ENCODE measurements at regions not wholly inside any gene's neighbourhood (a gene's known extent, or its start where the extent isn't known, plus 50 kb on each side); places are given as distances from the start of the nearest gene placed in this dataset.
"Not testable (repeated sequence)": the region's sequence is repeated elsewhere in the genome, so short reads cannot be mapped to it uniquely, and the experiment has no call there.

DNA sequence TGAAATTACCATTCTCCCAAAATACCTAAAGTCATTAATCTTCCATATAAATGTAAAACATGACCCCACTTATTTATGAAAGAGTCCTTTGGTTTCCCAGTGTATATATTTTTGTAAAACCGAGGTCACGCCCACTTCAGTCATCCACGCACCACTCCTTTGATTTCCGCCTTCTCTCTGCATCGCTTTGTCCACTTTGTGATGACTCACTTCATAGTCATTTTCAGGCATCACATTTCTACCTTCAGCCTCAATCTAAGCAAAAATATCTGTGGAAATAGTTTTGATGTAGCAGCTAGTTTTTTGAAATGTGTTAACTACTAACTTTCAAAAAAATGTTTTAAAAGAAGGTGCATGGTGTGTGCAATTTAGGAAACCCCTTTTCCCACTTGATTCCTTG, 793.5 kb upstream of the SOX11 start:
- DNase-seq (ENCODE audit: low read depth in 4 of 4, low spot score in 3 of 4) = no peak

DNA sequence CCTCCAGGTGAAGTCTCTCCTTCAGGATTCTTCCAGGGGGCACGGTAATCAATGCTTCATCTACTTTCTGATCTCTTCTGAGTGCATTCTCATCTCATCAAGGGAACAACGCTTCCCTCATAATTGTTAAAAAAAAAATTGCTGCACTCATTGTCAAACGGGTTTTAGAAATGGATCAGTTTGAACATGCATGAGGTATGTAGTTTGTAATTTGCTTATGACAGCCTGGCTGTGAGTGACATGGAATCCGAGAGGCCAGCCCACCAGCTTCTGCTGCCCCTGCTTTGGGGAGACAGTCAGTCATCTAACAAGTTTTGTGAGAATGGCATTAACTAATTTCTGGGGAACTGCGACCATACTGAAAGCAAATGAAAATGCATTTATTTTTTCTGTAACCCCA, 791.9 kb upstream of the SOX11 start:
- DNase-seq (ENCODE audit: low read depth in 4 of 4, low spot score in 3 of 4) = no peak

DNA sequence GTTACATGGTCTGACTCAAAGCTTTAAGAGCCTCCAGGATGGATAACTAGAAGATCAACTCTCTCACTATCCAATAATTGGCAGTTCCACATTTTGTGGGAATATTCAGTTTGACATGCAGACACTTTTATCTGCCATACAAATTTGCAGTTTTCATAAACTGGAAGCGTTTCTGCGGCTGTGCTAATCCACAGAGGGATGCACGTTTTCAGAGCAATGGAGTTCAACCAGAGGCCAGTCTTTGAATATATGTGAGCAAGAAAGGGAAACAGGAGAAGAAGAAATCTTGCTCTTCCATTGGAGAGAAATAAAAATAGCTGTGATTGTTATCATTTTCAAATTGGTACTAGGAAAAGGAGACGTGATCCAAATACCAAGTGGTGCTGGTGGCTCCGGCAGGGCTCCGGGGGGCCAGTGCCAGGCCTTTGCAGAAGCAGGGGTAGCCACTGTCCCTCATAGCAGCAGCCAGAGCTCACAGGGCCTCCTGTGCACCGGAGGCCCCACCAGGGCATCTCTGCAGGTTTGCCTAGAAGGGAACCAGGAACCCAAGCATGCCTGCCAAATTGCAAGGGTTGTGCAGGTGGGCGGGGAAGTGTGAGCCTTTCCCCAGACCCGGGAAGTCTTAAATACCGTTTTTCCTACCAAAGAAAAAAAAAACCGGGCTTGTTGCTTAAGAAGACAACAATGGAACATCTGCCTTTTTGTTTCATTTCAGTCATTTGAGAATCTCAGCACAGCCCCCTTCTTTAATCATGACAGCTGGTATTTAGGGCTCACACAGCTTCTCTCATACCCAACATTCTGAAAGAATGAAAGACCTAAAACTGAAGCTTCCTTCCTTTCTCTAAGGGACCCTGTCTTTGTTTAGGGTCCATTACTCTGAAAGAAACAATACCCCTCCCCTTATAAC, 791.1 kb upstream of the SOX11 start:
- DNase-seq (ENCODE audit: low read depth in 4 of 4, low spot score in 3 of 4) = no peak

DNA sequence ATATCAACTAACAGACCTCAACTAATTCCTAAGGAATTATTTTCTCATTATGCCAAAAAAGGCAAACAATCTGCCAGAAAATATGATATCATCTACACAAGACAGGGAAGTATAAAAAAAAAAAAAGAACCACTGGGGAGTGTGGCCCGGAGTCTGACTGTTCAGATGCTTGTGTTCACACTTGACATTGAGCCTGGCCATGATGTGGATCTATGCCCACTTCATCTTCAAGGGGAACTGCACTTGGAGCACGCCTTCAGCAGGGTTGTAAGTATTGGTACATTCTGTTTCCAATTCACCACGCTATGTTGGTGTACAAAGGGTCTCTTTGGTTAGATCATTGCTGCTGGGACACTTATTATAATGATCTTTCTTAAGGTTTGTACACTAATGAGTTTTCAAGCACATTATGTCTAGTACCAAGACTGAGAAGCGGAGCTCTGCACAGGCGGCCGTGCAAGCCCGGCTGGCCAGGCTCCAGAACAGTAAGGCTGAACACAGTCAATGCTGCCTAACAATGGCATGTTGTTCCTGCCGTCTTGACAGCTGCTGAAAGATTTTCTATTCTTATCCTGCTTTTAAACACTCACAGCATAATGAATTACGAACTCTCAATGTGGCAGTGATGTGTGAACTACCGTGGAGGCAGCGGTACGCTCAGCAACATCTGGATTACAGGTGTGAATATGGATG, 788.4 kb upstream of the SOX11 start:
- no peak for DNase-seq (ENCODE audit: low read depth in 4 of 4, low spot score in 3 of 4)

DNA sequence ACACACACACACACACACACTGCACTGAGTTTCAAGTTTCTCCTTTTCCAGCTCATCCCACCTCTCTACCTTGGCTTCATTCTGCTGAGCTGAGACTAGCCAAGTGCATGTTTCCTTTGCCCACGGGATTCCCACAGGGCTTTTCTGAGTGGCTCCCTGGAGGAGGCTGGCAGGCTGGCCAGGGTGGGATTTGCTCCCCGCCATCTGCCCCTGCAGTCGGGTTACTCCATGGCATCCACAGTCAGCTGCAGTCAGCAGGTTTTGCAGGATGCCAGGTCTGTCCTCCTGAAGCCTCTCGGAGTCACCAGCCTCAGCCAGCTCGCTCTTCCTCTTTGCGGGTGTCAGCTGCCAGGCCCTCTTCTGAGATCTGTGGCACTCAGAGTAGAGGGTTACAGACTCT, 783.7 kb upstream of the SOX11 start:
- no peak for DNase-seq (ENCODE audit: low read depth in 4 of 4, low spot score in 3 of 4)

DNA sequence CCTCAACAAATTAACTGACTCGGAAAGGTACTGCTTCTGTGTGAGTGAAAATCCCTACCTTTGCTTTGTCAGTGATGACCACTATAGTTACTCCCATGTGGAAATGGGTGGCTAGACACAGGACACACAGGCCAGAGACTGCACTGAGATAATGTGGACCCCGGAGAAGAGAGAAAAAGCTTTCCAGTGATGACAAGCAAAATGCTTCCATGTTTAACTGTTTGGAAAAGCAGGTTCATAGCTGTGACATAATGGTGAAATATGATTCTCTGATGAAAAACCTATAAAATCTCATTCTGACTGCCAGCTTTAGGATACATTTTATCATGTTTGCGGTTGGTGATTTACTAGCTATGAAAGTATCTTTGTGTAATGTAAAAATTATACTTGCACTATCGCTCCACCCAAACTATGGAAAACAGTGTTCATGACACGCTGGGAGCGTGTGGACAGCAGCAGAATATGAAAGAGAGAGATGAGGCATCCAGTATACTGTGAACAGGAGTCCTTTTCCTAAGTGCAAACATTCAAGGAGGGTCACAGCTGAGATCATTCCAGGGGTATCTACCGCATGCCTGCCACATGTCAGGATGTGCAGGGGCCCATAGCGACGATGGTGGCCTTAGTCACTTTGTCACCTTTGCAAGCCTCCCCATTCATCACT, 782.7 kb upstream of the SOX11 start:
- no peak for DNase-seq (ENCODE audit: low read depth in 4 of 4, low spot score in 3 of 4)

DNA sequence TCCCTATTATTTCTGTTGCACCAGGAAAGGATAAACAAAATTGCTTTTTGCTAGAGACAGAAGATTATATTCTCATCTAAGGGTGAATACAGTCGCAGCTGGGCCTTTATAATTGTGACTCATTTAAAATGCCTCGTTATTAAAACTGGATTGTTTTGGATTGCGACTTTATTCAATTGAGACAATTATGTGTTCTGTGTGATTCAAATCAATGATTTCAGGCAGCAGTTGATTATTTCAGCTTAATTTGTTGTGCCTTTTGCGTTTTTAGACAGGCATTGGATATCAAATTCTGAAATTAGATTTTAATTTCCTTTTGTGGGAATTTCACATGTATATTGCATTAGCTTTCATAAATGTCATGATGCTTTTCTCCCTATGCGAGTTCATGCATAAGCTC, 778.1 kb upstream of the SOX11 start:
- no peak for DNase-seq (ENCODE audit: low read depth in 4 of 4, low spot score in 3 of 4)

DNA sequence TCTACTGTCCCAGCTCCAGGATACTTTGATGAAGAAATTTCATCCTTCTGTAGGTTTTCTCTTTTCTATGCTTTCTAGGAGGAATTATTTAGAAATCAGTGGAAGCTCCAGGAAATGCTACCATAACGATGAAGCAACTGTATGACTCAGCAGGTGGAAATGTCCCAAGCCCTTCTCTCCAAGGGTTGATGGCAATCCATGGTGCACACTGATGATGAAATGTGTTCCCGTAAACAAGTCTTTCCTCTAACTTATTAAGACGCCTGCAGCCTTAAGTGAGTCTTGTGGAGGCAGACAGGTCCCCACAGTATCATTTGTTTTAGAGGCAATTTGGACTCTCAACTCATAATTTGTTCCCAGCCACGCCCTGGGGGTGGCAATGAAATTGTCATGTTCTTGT, 777.6 kb upstream of the SOX11 start:
- no peak for DNase-seq (ENCODE audit: low read depth in 4 of 4, low spot score in 3 of 4)

DNA sequence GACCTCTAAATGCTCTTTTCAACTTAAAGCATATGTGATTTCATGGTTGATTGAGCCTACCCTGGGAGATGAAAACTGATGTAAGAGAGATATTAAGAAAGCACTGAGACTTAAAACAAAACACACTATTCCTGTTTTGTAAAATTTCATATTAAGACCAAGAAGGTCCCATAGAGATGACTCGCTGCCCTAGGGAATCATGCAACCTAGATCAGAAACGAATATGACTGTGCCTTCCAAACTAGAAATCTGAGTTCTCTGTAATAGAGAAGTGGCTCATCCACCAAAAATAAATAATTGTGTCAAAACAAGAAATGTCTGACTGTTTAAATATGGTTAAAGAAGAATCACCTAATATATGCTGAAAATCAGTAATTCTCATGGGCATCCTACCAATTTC, 776.8 kb upstream of the SOX11 start:
- DNase-seq (ENCODE audit: low read depth in 4 of 4, low spot score in 3 of 4) = no peak

DNA sequence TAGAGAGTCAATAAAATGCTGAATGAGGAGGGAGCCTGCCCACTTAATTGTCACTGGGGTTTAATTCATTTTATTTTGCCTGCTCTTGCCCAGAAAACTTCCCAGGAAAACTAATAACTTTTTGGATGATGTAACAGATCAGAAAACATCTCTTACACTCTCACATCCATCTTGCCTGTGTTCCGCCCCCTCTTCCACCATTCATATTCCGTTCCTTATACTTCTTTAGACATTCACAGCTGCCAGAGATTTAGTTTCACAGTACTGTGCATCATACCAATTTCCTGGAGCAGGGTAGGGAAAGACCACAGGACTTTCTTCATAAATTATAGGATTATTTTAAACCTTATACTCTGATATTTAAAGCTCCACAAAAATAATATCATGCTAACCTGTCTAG, 776.1 kb upstream of the SOX11 start:
- DNase-seq (ENCODE audit: low read depth in 4 of 4, low spot score in 3 of 4) = no peak

DNA sequence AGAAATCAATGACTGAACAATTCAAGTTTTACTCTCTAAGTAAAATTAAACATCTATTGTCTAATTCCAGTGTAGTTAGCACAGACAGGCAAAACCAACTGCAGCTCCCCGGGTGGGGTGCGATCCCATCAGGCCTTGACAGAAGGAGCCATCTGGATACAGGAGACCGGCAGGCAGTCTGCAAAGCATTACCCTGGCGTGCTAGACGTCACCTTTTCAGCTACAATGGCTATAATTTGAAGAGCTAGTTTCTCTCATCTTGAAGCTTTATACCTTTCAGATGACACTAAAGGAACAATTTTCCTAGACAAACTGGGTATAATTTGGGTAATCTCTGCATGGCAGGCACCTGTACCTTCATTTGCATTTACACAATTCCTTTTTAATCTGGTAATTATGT, 761.5 kb upstream of the SOX11 start:
- DNase-seq (ENCODE audit: low read depth in 4 of 4, low spot score in 3 of 4) = no peak

DNA sequence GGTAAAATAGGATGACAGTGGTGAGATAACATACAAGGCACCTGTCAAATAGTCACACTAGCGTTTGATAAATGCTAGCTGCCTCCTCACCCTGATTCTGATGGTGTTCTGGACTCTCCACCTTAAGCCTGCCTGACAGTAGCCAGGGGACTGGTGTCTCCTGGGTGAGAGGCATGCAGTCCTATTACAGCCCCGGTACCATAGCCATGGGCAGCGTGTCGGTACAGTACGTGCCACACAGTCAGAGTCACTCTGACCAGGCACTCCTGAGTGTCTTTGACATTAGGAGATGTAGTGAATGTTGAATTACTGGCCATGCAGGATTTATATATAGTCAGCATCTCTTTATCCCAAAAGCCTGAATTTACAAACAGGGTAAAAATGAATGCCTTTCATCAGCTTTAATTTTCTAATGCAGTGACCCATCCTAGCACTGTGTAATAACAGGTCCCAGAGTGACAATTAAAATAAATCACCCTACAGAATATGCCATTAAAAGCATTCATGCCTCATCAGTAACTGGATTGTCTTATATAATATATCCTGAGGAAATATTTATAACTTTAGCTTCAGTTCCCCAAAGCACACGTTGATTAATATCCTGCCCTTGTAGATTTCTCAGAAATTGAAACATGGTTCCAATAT, 760.3 kb upstream of the SOX11 start:
- no peak for DNase-seq (ENCODE audit: low read depth in 4 of 4, low spot score in 3 of 4)

DNA sequence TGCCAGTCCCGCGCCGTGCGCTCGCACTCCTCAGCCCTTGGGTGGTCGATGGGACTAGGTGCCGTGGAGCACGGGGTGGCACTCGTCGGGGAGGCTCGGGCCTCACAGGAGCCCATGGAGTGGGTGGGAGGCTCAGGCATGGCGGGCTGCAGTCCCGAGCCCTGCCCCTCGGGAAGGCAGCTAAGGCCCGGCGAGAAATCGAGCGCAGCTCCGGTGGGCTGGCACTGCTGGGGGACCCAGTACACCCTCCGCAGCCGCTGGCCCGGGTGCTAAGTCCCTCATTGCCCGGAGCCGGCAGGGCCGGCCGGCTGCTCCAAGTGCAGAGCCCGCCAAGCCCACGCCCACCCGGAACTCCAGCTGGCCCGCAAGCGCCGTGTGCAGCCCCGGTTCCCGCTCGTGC, 756.9 kb upstream of the SOX11 start:
- not testable (repeated sequence) for DNase-seq (ENCODE audit: low read depth in 4 of 4, low spot score in 3 of 4)

DNA sequence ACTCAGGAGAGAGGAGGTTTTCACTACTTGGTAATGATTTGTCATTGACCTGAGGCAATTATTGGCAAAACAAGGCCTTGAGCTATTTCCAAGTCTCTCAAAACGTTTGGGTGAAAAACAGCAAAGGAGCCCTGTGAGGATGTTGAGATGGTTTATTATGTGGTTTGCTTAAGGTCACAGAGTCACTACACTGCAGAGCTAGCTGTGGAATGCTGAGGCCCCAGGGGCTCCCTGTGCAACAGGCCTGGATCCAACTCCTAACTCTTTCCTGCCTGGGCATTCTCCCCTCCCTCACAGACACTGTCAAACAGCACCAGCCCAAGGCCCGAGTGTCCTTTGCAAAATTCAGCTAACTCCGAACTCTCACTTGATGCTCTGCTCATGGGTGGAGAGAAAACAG, 754.6 kb upstream of the SOX11 start:
- no peak for DNase-seq (ENCODE audit: low read depth in 4 of 4, low spot score in 3 of 4)

DNA sequence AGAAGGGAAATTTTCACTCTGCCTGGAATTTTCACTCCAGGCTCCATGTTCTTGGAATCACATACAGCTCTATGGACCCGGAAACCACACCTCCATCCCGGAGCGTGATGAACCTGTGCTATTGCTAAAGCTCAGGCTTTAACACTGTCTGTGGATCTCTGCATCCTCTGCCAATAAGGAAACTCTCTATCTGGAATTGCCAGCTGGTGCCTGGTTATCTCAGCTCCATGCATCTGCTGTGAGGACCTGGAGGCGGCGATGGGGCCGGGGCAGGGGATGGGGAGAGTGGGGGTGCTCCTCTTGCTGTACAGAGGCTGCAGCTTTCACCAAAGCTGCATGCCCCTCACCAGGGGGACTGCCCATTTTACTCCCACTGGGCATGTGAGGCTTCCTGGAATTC, 754.0 kb upstream of the SOX11 start:
- no peak for DNase-seq (ENCODE audit: low read depth in 4 of 4, low spot score in 3 of 4)

DNA sequence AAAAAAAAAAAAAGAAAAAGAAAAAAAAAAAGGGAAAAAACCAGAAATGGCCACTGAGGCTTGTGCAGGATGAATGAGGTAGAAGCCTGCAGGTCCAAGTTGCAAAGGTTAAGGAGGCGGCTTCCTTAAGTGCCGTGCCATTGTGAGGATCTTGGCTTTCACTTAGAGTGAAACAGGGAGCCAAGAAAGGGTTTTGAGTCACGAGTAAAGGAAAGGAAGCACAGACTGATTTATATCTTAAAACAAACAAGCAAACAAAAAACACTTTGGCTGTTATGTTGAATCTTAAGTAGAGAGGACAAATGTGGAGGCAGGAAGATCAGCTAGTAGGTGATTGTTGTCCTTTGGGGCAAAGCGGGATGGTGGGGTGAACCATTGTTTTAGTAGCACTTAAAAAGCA, 749.7 kb upstream of the SOX11 start:
- no peak for DNase-seq (ENCODE audit: low read depth in 4 of 4, low spot score in 3 of 4)

DNA sequence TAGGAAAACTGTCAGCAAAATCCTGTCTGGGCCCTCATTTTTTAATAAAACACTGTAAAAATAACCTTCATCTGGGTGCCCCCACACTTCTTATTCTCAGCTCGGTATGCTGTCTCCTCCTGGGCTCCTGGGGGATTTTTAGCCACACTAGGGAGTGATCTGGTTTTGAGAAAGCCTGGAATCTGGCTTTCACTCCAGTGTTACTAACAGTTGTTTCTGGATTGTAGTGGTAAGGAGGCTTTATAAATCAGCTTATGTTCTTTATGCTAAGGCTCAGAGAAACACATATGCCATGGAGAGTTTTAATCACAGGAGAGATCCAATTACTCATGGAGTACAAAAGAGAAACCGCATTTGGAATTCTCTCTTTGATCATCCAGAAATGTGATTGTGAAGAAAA, 744.3 kb upstream of the SOX11 start:
- no peak for DNase-seq (ENCODE audit: low read depth in 4 of 4, low spot score in 3 of 4)

DNA sequence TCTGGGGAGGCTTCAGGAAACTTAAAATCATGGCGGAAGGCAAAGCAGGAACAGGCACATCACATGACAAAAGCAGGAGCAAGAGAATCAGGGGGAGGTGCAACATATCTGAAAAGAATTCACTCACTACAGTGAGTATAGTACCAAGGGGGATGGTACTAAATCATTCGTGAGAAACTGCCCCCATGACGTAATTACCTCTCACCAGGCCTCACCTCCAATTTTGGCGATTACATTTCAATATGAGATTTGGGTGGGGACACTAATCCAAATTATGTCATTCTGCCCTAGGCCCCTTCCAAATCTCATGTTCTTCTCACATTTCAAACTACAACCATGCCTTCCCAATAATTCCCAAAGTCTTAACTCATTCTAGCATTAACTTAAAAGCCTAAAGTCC, 740.8 kb upstream of the SOX11 start:
- no peak for DNase-seq (ENCODE audit: low read depth in 4 of 4, low spot score in 3 of 4)

DNA sequence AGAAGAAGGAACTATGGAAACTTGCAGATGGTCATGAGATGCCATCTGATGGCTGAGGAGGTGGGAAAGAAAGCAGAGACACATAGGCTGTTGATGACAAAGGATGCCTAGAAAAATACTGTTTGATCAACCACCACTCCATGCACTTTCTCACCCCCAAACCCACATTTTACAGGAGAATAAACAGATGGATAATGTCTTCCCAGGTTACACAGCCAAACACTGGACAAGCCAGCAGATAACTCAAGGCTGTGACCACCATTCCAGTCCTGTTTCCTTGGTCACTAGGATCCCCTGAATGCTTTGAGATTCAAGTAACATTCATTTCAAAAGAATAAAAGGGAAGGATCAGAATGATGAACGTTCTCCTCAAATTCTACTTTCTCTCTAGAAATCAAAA, 733.0 kb upstream of the SOX11 start:
- DNase-seq (ENCODE audit: low read depth in 4 of 4, low spot score in 3 of 4) = no peak

DNA sequence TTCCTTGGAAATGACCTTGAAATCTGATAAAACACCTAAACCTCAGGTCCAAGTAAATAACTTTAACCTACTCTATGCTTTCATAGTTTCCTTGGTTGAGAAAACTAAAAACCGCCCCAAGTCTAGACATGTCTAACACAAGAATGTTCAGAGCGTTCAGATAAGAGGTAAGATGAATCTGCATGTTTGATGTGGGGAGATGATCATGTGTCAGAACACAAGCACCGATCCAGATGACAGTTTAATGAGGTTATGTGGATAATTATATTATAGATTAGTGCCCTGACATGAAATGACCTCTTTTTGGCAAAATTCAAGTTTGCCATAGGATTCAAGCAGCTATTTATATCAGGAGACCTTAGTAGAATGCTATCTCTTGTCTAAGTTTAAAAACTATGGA, 729.8 kb upstream of the SOX11 start:
- DNase-seq (ENCODE audit: low read depth in 4 of 4, low spot score in 3 of 4) = no peak

DNA sequence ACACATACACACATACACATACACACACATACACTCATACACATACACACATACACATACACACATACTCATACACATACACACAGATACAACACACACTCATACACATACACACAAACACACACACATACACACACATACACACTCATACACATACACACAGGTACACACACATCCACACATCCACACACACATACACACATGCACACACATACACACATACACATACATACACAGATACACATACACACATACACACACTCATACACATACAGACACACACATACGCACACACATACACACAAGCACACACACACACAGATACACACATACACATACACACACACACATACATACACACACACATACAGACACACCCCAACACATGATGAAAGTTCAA, 729.1 kb upstream of the SOX11 start:
- no peak for DNase-seq (ENCODE audit: low read depth in 4 of 4, low spot score in 3 of 4)
